ENCODE measurements at regions not wholly inside any gene's neighbourhood (a gene's known extent, or its start where the extent isn't known, plus 50 kb on each side); places are given as distances from the start of the nearest gene placed in this dataset.

- intact Hi-C loops (cut with micrococcal nuclease), result no loop called here
- DNase-seq, result no peak
- H3K4me1 Mint-ChIP-seq (ENCODE audit: low read depth), result no peaks in the 10 kb centered on the region
- CTCF ChIA-PET, result no interaction called here
- H3K36me3 Mint-ChIP-seq (ENCODE audit: low read depth), result peaks cover 2% of the 10 kb centered on the region
- peaks cover 3% of the 10 kb centered on the region for H3K9me3 Mint-ChIP-seq
- H3K4me3 Mint-ChIP-seq, result no peak overlapping the region
- no peaks in the 10 kb centered on the region for H3K27me3 Mint-ChIP-seq (ENCODE audit: low read depth)
- no peak overlapping the region for H3K27ac Mint-ChIP-seq
Observed at GRCh38 chr6:166877906-166878305, 78.4 kb downstream of the RNASET2 start.

- H3K27me3 Mint-ChIP-seq (ENCODE audit: low read depth), result no peaks in the 10 kb centered on the region
- no peak for DNase-seq
- intact Hi-C loops (cut with micrococcal nuclease), result no loop called here
- H3K27ac Mint-ChIP-seq, result no peak overlapping the region
- no peak overlapping the region for H3K4me3 Mint-ChIP-seq
- CTCF ChIA-PET, result no interaction called here
- H3K9me3 Mint-ChIP-seq, result no peaks in the 10 kb centered on the region
- H3K36me3 Mint-ChIP-seq (ENCODE audit: low read depth), result peaks cover 2% of the 10 kb centered on the region
- no peaks in the 10 kb centered on the region for H3K4me1 Mint-ChIP-seq (ENCODE audit: low read depth)
Observed at GRCh38 chr6:166877349-166877748, 79.0 kb downstream of the RNASET2 start.

GRCh38 chr6:166872531-166873009 lies 83.8 kb downstream of the RNASET2 start:
- Mint-ChIP-seq H3K4me1 (ENCODE audit: low read depth) (no peaks in the 10 kb centered on the region), H3K4me3 (no peak overlapping the region), H3K27me3 (ENCODE audit: low read depth) (no peaks in the 10 kb centered on the region), H3K27ac (no peak overlapping the region), H3K9me3 (no peaks in the 10 kb centered on the region), H3K36me3 (ENCODE audit: low read depth) (peaks cover 1% of the 10 kb centered on the region)
- CTCF ChIA-PET, result no interaction called here
- DNase-seq, result no peak
- intact Hi-C loops (cut with micrococcal nuclease), result no loop called here

- CTCF ChIA-PET, result no interaction called here
- DNase-seq, result no peak
- intact Hi-C loops (cut with micrococcal nuclease), result no loop called here
- Mint-ChIP-seq H3K27me3 (ENCODE audit: low read depth) (no peaks in the 10 kb centered on the region), H3K4me1 (ENCODE audit: low read depth) (no peaks in the 10 kb centered on the region), H3K27ac (no peak overlapping the region), H3K36me3 (ENCODE audit: low read depth) (no peaks in the 10 kb centered on the region), H3K9me3 (no peaks in the 10 kb centered on the region), H3K4me3 (no peak overlapping the region)
Observed at GRCh38 chr6:166870602-166871208, 85.6 kb downstream of the RNASET2 start.

- no peaks in the 10 kb centered on the region for H3K27me3 Mint-ChIP-seq (ENCODE audit: low read depth)
- H3K36me3 Mint-ChIP-seq (ENCODE audit: low read depth), result no peaks in the 10 kb centered on the region
- peaks cover under 1% of the 10 kb centered on the region for H3K4me1 Mint-ChIP-seq (ENCODE audit: low read depth)
- intact Hi-C loops (cut with micrococcal nuclease), result no loop called here
- CTCF ChIA-PET, result interaction anchor here (0.6 to 0.8 kb wide), 3 partner anchors 15 to 260 kb away, joined by 3 to 4 read pairs (median 3); no protein-coding TSS in a partner anchor
- H3K4me3 Mint-ChIP-seq, result no peak overlapping the region
- DNase-seq, result no peak
- no peak overlapping the region for H3K27ac Mint-ChIP-seq
- H3K9me3 Mint-ChIP-seq, result no peaks in the 10 kb centered on the region
Observed at GRCh38 chr6:166866839-166867637, 89.3 kb downstream of the RNASET2 start.

- H3K27ac Mint-ChIP-seq, result no peak overlapping the region
- no peaks in the 10 kb centered on the region for H3K36me3 Mint-ChIP-seq (ENCODE audit: low read depth)
- CTCF ChIA-PET, result interaction anchor here (0.9 to 1.6 kb wide), 3 partner anchors 89 to 183 kb away, joined by 3 to 4 read pairs (median 3); no protein-coding TSS in a partner anchor
- H3K9me3 Mint-ChIP-seq, result no peaks in the 10 kb centered on the region
- intact Hi-C loops (cut with micrococcal nuclease), result loop anchor here (5.0 kb wide), 1 partner anchor 123 kb away; no protein-coding TSS in a partner anchor
- DNase-seq, result no peak
- H3K4me3 Mint-ChIP-seq, result no peak overlapping the region
- H3K4me1 Mint-ChIP-seq (ENCODE audit: low read depth), result peaks cover 7% of the 10 kb centered on the region
- H3K27me3 Mint-ChIP-seq (ENCODE audit: low read depth), result no peaks in the 10 kb centered on the region
Observed at GRCh38 chr6:166864333-166864732, 92.0 kb downstream of the RNASET2 start.

GRCh38 chr6:166862978-166863530 lies 93.3 kb downstream of the RNASET2 start:
- no peaks in the 10 kb centered on the region for H3K27me3 Mint-ChIP-seq (ENCODE audit: low read depth)
- intact Hi-C loops (cut with micrococcal nuclease), result loop anchor here (1.0 to 5.0 kb wide), 5 partner anchors 47 to 124 kb away; no protein-coding TSS in a partner anchor
- H3K4me1 Mint-ChIP-seq (ENCODE audit: low read depth), result peaks cover 7% of the 10 kb centered on the region
- H3K27ac Mint-ChIP-seq, result no peak overlapping the region
- no peak for DNase-seq
- H3K4me3 Mint-ChIP-seq, result peak overlapping the region; percentile 79
- no peaks in the 10 kb centered on the region for H3K36me3 Mint-ChIP-seq (ENCODE audit: low read depth)
- H3K9me3 Mint-ChIP-seq, result no peaks in the 10 kb centered on the region
- CTCF ChIA-PET, result interaction anchor here (0.9 to 1.0 kb wide), 3 partner anchors 52 to 75 kb away, joined by 3 read pairs; no protein-coding TSS in a partner anchor

GRCh38 chr6:166862287-166862977 lies 93.9 kb downstream of the RNASET2 start:
- CTCF ChIA-PET, result interaction anchor here (0.6 to 1.0 kb wide), 4 partner anchors 46 to 75 kb away, joined by 3 read pairs; no protein-coding TSS in a partner anchor

GRCh38 chr6:166861961-166862286 lies 94.4 kb downstream of the RNASET2 start:
- Mint-ChIP-seq H3K36me3 (ENCODE audit: low read depth) (no peaks in the 10 kb centered on the region), H3K4me3 (peak overlapping the region; percentile 79), H3K27ac (no peak overlapping the region), H3K9me3 (no peaks in the 10 kb centered on the region), H3K4me1 (ENCODE audit: low read depth) (peaks cover 7% of the 10 kb centered on the region), H3K27me3 (ENCODE audit: low read depth) (no peaks in the 10 kb centered on the region)
- intact Hi-C loops (cut with micrococcal nuclease), result loop anchor here (1.0 to 5.0 kb wide), 5 partner anchors 48 to 125 kb away; no protein-coding TSS in a partner anchor
- DNase-seq, result no peak
- CTCF ChIA-PET, result interaction anchor here (0.6 to 1.0 kb wide), 2 partner anchors 46 to 51 kb away, joined by 3 read pairs; no protein-coding TSS in a partner anchor

More at GRCh38 chr6:166862287-166862977, 93.9 kb downstream of the RNASET2 start:
- H3K4me1 Mint-ChIP-seq (ENCODE audit: low read depth), result peaks cover 7% of the 10 kb centered on the region
- no peak overlapping the region for H3K27ac Mint-ChIP-seq
- intact Hi-C loops (cut with micrococcal nuclease), result loop anchor here (1.0 to 5.0 kb wide), 5 partner anchors 48 to 125 kb away; no protein-coding TSS in a partner anchor
- H3K36me3 Mint-ChIP-seq (ENCODE audit: low read depth), result no peaks in the 10 kb centered on the region
- peak; percentile 51 for DNase-seq
- no peaks in the 10 kb centered on the region for H3K27me3 Mint-ChIP-seq (ENCODE audit: low read depth)
- no peaks in the 10 kb centered on the region for H3K9me3 Mint-ChIP-seq
- peak overlapping the region; percentile 79 for H3K4me3 Mint-ChIP-seq

GRCh38 chr6:166861304-166861703 lies 95.0 kb downstream of the RNASET2 start:
- Mint-ChIP-seq H3K4me3 (peak overlapping the region; percentile 79), H3K27ac (no peak overlapping the region), H3K4me1 (ENCODE audit: low read depth) (peaks cover 7% of the 10 kb centered on the region), H3K27me3 (ENCODE audit: low read depth) (no peaks in the 10 kb centered on the region), H3K36me3 (ENCODE audit: low read depth) (no peaks in the 10 kb centered on the region), H3K9me3 (no peaks in the 10 kb centered on the region)
- DNase-seq, result no peak
- CTCF ChIA-PET, result no interaction called here
- intact Hi-C loops (cut with micrococcal nuclease), result loop anchor here (5.0 kb wide), 1 partner anchor 126 kb away; no protein-coding TSS in a partner anchor

- CTCF ChIA-PET, result interaction anchor here (0.8 to 1.1 kb wide), 3 partner anchors 91 to 1160 kb away, joined by 3 to 4 read pairs (median 3); no protein-coding TSS in a partner anchor
- H3K4me1 Mint-ChIP-seq (ENCODE audit: low read depth), result peaks cover 7% of the 10 kb centered on the region
- no peaks in the 10 kb centered on the region for H3K27me3 Mint-ChIP-seq (ENCODE audit: low read depth)
- H3K4me3 Mint-ChIP-seq, result no peak overlapping the region
- intact Hi-C loops (cut with micrococcal nuclease), result loop anchor here (5.0 kb wide), 1 partner anchor 127 kb away; no protein-coding TSS in a partner anchor
- no peak overlapping the region for H3K27ac Mint-ChIP-seq
- H3K36me3 Mint-ChIP-seq (ENCODE audit: low read depth), result no peaks in the 10 kb centered on the region
- no peaks in the 10 kb centered on the region for H3K9me3 Mint-ChIP-seq
- DNase-seq, result no peak
Observed at GRCh38 chr6:166860392-166860791, 96.0 kb downstream of the RNASET2 start.

GRCh38 chr6:166855416-166855815 lies 100.9 kb downstream of the RNASET2 start:
- intact Hi-C loops (cut with micrococcal nuclease), result no loop called here
- DNase-seq, result no peak
- Mint-ChIP-seq H3K4me1 (ENCODE audit: low read depth) (peaks cover 4% of the 10 kb centered on the region), H3K9me3 (no peaks in the 10 kb centered on the region), H3K4me3 (no peak overlapping the region), H3K27ac (no peak overlapping the region), H3K36me3 (ENCODE audit: low read depth) (no peaks in the 10 kb centered on the region), H3K27me3 (ENCODE audit: low read depth) (no peaks in the 10 kb centered on the region)
- CTCF ChIA-PET, result no interaction called here

All from activated naive CD4-positive, alpha-beta T cell treated with anti-CD3 and anti-CD28 coated beads for 36 hours (primary cell).